OCI-LY1 (cell line): ENCODE measurements at regions not wholly inside any gene's neighbourhood (a gene's known extent, or its start where the extent isn't known, plus 50 kb on each side); places are given as distances from the start of the nearest gene placed in this dataset.

Experiments
- CTCF ChIP-seq: fragments of 200-600 bp; sonication (generic), shearing (Covaris generic); IDR thresholded peaks from 2 replicates; pipeline ENCODE4 v1.5.1; 2017; ENCODE audit warnings: mild to moderate bottlenecking, antibody characterized with exemption, low read length, moderate library complexity, mixed read lengths
- EZH2 ChIP-seq: fragments of 200-600 bp; sonication (generic), shearing (Covaris generic); IDR thresholded peaks from 2 replicates; pipeline ENCODE4 v1.8.0; 2017; ENCODE audit warnings: borderline replicate concordance, mixed run types, mild to moderate bottlenecking, antibody characterized with exemption, low read length, moderate library complexity, mixed read lengths

- TF ChIP-seq EZH2 (no peak), CTCF (no peak)
Measured at GRCh38 chr16:14329727-14330350, 258.7 kb downstream of the MRTFB start.
